ENCODE measurements at regions not wholly inside any gene's neighbourhood (a gene's known extent, or its start where the extent isn't known, plus 50 kb on each side); places are given as distances from the start of the nearest gene placed in this dataset.

DNA sequence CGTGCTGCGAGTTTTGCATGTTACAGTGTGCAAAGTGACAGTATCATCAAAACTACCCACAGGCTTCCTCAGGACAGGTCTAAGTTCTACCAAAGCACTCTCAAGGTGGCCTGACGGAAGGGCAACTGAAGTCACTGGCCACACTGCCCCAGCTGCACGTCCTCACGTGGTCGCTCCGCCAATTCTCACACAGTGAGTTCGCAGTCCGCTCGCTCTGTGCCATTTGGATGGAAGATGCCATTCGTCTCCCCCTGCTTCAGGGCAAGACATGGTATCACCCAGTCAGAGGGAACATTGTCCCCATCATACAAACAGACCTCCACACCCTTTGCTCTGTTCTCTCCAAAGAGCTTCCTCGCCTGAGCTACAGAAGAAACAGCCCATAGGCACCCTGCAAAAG lies 109.6 kb upstream of the COBL start:
- TF ChIP-seq CTCF (IDR thresholded peaks at IDR 0.05; ENCODE audit: low read length) (no peak), EZH2 (IDR thresholded peaks at IDR 0.05; ENCODE audit: borderline replicate concordance, low read length) (no peak)

All from OCI-LY1 (cell line).